ENCODE measurements at regions not wholly inside any gene's neighbourhood (a gene's known extent, or its start where the extent isn't known, plus 50 kb on each side); places are given as distances from the start of the nearest gene placed in this dataset.

DNA sequence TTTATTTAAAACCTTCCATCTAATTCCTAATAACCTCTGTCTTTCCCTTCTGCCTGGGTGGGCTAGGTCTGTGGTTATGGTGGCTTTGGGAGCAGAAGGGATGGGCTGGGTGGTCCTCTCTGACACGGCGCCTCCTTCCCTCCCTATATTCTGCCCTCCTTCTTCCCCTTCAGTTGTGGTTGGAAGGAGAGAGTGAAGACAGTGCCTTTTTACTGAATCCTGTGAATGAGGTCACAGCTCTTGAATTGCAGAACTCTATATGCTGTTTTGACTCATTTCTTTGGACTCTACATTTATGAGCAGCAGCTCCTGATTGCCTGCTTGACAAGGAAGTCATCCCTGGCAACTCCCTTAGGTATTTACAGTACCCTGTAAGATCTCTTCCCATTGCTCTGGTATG is 256.0 kb upstream of the ELAC2 start:
- Histone ChIP-seq H3K9ac (ENCODE audit: low read length) (no peak overlapping the region), H4K20me1 (ENCODE audit: low read depth, low read length) (no peaks in the 10 kb centered on the region), H3K36me3 (ENCODE audit: low read length) (no peaks in the 10 kb centered on the region), H3K9me3 (ENCODE audit: insufficient read depth, low read length) (no peaks in the 10 kb centered on the region), H3K4me2 (ENCODE audit: low read depth, low read length, poor library complexity, severe bottlenecking) (no peak overlapping the region), H2AFZ (ENCODE audit: low read depth, low read length, severe bottlenecking) (no peak overlapping the region), H3K9me2 (replicated peaks; ENCODE audit: insufficient read depth, low read length) (no peaks in the 10 kb centered on the region), H3K4me3 (ENCODE audit: insufficient read depth, low read length, poor library complexity, severe bottlenecking) (no peak overlapping the region), H3K27me3 (ENCODE audit: low read length) (no peaks in the 10 kb centered on the region), H3F3A (ENCODE audit: insufficient read depth) (no peaks in the 10 kb centered on the region), H3K27ac (ENCODE audit: low read depth, low read length) (no peak overlapping the region), H3K79me2 (ENCODE audit: insufficient read depth, low read length) (no peaks in the 10 kb centered on the region)
- TF ChIP-seq, protein P1, sequence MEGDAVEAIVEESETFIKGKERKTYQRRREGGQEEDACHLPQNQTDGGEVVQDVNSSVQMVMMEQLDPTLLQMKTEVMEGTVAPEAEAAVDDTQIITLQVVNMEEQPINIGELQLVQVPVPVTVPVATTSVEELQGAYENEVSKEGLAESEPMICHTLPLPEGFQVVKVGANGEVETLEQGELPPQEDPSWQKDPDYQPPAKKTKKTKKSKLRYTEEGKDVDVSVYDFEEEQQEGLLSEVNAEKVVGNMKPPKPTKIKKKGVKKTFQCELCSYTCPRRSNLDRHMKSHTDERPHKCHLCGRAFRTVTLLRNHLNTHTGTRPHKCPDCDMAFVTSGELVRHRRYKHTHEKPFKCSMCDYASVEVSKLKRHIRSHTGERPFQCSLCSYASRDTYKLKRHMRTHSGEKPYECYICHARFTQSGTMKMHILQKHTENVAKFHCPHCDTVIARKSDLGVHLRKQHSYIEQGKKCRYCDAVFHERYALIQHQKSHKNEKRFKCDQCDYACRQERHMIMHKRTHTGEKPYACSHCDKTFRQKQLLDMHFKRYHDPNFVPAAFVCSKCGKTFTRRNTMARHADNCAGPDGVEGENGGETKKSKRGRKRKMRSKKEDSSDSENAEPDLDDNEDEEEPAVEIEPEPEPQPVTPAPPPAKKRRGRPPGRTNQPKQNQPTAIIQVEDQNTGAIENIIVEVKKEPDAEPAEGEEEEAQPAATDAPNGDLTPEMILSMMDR (IDR thresholded peaks at IDR 0.05; ENCODE audit: insufficient read depth, low read length, poor library complexity, severe bottlenecking), result no peak
- no peak for TF ChIP-seq EZH2phosphoT487 (conservative IDR thresholded peaks at IDR 0.05; ENCODE audit: low read length)

DNA sequence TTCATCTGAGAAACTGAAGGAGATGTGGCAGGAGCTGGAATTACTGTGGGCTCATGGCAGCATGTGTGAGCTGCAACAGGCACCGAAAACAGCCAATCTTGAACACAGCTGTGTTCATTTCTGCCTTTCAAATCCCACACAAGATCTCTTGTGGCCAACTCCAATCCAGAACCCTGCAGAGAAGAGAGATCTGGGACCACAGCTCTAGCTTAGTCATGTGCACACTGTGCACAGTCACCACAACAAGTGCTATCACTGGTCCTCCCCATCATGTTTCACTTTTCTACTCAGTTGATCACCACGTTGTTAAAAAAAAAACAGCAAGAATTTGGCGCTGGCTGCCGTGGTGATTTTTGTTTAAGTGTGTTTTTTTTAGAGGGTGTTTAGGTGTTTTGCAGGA is 254.5 kb upstream of the ELAC2 start:
- H3K4me2 ChIP-seq (ENCODE audit: low read depth, low read length, poor library complexity, severe bottlenecking), result no peak overlapping the region
- no peak overlapping the region for H3K9ac ChIP-seq (ENCODE audit: low read length)
- no peaks in the 10 kb centered on the region for H3K27me3 ChIP-seq (ENCODE audit: low read length)

DNA sequence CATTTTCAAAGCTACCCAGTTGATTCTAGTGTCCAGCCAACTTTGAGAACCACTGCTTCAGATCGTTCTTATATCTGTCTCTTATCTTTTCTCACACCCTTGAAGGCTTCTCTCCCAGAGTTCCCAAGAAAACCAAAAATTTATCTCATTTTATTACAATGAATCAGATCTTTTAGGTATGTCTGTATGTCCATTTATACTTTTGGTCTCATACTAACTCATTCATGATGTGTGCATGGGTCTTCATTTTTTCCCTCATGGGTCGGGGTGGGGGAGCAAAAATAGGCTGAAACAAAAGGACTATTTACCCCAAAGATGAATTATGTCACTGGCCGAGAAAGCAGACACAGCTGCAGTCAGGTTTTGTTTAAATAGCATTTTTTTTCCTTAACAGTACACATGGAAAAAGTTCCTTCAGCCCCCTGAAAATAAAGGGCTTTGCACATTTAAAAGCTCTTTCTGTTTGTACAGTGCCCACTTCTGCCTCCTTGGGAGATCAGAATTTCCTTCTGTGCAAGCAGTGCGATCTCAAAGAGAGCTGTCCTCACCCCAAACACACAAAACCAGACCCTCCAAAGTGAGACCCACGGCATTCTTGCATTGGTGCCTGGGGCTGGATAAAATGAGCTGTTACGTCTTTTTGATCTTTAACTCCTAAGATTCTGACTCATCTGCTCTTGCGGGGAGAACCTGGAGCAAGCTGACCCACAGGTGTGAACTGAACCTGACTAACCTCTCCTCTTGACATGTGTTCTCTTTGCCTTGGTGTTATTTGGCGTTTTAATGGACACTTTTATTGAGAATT is 251.2 kb upstream of the ELAC2 start:
- no peaks in the 10 kb centered on the region for H3K79me2 ChIP-seq (ENCODE audit: insufficient read depth, low read length)
- no peaks in the 10 kb centered on the region for H3K36me3 ChIP-seq (ENCODE audit: low read length)
- H3K9me3 ChIP-seq (ENCODE audit: insufficient read depth, low read length), result no peaks in the 10 kb centered on the region
- H3K9me2 ChIP-seq (replicated peaks; ENCODE audit: insufficient read depth, low read length), result no peaks in the 10 kb centered on the region
- no peak overlapping the region for H3K27ac ChIP-seq (ENCODE audit: low read depth, low read length)
- H3K4me2 ChIP-seq (ENCODE audit: low read depth, low read length, poor library complexity, severe bottlenecking), result no peak overlapping the region
- no peaks in the 10 kb centered on the region for H3F3A ChIP-seq (ENCODE audit: insufficient read depth)
- no peaks in the 10 kb centered on the region for H4K20me1 ChIP-seq (ENCODE audit: low read depth, low read length)
- H3K9ac ChIP-seq (ENCODE audit: low read length), result no peak overlapping the region
- H2AFZ ChIP-seq (ENCODE audit: low read depth, low read length, severe bottlenecking), result no peak overlapping the region
- H3K4me3 ChIP-seq (ENCODE audit: insufficient read depth, low read length, poor library complexity, severe bottlenecking), result no peak overlapping the region
- TF ChIP-seq, protein P1 (IDR thresholded peaks at IDR 0.05; ENCODE audit: insufficient read depth, low read length, poor library complexity, severe bottlenecking), result no peak
- H3K27me3 ChIP-seq (ENCODE audit: low read length), result no peaks in the 10 kb centered on the region

More for the DNA sequence above, 254.5 kb upstream of the ELAC2 start:
- TF ChIP-seq, protein P1 (IDR thresholded peaks at IDR 0.05; ENCODE audit: insufficient read depth, low read length, poor library complexity, severe bottlenecking), result no peak
- TF ChIP-seq EZH2phosphoT487 (conservative IDR thresholded peaks at IDR 0.05; ENCODE audit: low read length), result no peak
- H3K9me3 ChIP-seq (ENCODE audit: insufficient read depth, low read length), result no peaks in the 10 kb centered on the region
- no peak overlapping the region for H2AFZ ChIP-seq (ENCODE audit: low read depth, low read length, severe bottlenecking)
- no peaks in the 10 kb centered on the region for H3K36me3 ChIP-seq (ENCODE audit: low read length)
- no peaks in the 10 kb centered on the region for H3F3A ChIP-seq (ENCODE audit: insufficient read depth)
- no peaks in the 10 kb centered on the region for H4K20me1 ChIP-seq (ENCODE audit: low read depth, low read length)
- no peaks in the 10 kb centered on the region for H3K9me2 ChIP-seq (replicated peaks; ENCODE audit: insufficient read depth, low read length)
- no peak overlapping the region for H3K4me3 ChIP-seq (ENCODE audit: insufficient read depth, low read length, poor library complexity, severe bottlenecking)
- no peak overlapping the region for H3K27ac ChIP-seq (ENCODE audit: low read depth, low read length)
- no peaks in the 10 kb centered on the region for H3K79me2 ChIP-seq (ENCODE audit: insufficient read depth, low read length)

All from SU-DHL-6 (cell line).